ENCODE measurements at regions not wholly inside any gene's neighbourhood (a gene's known extent, or its start where the extent isn't known, plus 50 kb on each side); places are given as distances from the start of the nearest gene placed in this dataset.
A peak's percentile ranks its signal among the peaks of the same experiment; 100 is the strongest.

DNA sequence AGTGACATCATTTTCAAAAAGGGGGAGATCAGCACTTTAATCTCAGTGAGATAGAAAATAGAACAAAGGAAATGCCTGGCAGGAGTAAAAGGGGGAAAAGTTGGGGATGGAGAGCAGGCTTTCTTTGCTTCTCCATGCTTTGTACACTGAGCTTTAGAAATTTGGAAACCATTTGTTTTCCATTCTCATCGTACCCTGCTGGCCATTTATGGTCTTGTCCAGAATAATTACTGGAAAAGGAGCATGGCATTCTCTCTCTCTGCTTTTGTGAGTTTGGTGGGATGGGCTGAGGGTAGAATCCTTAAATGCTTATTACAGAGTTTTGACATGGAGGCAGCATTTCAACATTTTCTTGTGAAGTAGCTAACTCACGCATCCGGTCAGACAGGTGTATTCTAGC lies 104.4 kb upstream of the FLRT2 start:
- no peak overlapping the region for H3K4me3 ChIP-seq
- H3K27me3 ChIP-seq = no peaks in the 10 kb centered on the region
- no peaks in the 10 kb centered on the region for H3K4me1 ChIP-seq
- no peak overlapping the region for H3K27ac ChIP-seq
- H3K9me3 ChIP-seq (replicated peaks) = no peaks in the 10 kb centered on the region
- DNase-seq = no peak
- no peaks in the 10 kb centered on the region for H3K36me3 ChIP-seq

DNA sequence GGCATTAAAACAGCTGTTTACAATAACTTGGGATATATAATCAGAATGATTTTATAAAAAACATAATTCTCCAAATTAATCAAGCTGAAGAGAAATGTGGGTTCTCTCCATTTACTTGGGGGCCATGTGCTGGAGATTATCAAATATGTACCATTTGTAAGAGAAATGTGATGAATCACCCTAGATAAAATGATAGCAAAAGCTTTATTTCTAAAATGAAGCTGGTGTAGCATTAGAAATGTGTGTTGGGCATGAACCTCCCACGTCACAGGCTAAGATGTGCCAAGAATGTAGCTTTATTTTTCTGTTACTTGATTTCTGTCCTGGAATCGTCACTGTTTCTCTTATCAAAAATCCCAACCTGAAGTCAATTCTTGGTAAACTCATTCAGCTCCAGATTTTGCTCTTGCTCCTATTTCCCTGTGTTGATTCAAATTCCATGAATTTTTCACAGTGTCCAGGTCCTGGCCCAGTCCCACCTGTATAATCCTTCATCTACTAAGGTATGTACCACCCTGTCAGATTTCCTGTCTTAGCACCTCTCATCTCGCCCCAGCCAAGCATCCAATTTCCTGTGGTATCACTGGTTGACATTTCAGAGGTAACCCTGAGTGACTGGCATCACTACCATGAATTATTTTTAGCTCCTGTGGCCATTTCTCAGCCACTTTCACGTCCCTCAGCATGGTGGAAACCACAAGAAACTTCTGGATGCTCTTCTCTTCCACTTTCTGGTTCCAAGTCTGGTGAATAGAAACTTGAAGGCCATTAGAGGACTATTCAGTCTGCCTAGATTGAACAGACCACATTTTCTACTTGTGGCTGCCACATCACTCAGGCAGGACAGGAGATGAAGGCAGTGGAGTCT lies 103.6 kb upstream of the FLRT2 start:
- H3K4me1 ChIP-seq = no peaks in the 10 kb centered on the region
- no peak for DNase-seq
- no peak overlapping the region for H3K27ac ChIP-seq
- no peaks in the 10 kb centered on the region for H3K36me3 ChIP-seq
- H3K27me3 ChIP-seq = no peaks in the 10 kb centered on the region
- H3K9me3 ChIP-seq (replicated peaks) = no peaks in the 10 kb centered on the region
- no peak overlapping the region for H3K4me3 ChIP-seq

DNA sequence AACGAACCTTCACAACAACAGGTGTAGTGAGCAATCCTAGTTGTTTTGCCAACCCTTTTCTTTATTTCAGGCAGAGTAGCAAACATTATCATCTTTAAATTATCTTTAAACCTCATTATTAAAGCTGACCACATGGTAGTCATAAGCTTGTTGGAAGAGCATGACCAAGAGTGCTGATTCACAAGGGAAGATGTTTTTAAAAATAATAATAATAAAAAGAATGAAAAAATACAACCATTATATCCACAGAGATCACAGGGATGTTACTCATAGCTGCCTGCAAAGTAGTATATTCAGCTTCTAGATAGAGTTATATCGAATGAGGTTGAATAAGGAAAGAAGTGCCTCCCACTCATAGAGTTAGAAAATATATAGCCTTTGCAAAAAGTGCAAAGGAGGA lies 101.0 kb upstream of the FLRT2 start:
- no peak overlapping the region for H3K27ac ChIP-seq
- no peaks in the 10 kb centered on the region for H3K4me1 ChIP-seq
- no peaks in the 10 kb centered on the region for H3K36me3 ChIP-seq
- no peak overlapping the region for H3K4me3 ChIP-seq
- no peak for DNase-seq
- H3K9me3 ChIP-seq (replicated peaks) = no peaks in the 10 kb centered on the region
- H3K27me3 ChIP-seq = no peaks in the 10 kb centered on the region

DNA sequence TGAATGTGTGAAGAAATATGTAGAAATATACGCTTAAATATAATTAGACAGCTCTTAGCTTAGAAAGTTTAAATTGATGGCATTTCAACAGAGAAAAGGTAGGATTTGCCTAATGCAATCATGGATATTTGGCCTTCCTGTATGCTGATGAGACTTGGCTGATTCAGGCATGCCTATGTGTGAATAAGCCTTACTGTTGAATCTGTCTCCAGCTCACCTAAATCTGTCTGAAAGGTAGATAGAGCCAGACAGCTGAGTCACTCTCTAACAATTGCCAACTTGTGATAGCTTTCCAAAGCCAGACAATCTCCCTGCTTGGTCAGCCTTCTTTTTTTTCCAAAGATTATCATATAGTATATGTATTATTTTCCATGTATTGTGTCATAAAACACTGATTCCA lies 92.8 kb upstream of the FLRT2 start:
- Histone ChIP-seq H3K27ac (peak overlapping the region; percentile 51), H3K4me1 (peaks cover 35% of the 10 kb centered on the region), H3K36me3 (no peaks in the 10 kb centered on the region), H3K4me3 (no peak overlapping the region), H3K27me3 (no peaks in the 10 kb centered on the region), H3K9me3 (replicated peaks) (no peaks in the 10 kb centered on the region; the same call in 1 of the 2 replicates)
- peak; percentile 7 to 37 for DNase-seq

DNA sequence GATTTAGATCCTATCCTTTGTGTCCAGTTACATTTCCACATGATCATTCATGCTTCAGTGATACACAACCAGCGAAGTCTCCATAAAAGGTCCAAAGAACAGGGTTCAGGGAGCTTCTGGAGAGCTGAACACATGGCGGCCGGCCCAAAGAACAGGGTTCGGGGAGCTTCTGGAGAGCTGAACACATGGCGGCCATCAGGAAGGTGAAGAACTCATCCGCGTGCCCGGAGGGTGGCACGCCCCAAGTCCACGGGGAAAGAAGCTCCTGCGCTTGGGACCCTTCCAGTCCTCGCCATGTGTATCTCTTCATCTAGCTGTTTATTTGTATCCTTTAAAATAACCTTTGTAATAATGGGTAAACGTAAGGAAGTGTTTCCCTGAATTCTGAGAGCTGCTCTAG lies 91.9 kb upstream of the FLRT2 start:
- peaks cover 36% of the 10 kb centered on the region for H3K4me1 ChIP-seq
- no peaks in the 10 kb centered on the region; the same call in 1 of the 2 replicates for H3K9me3 ChIP-seq (replicated peaks)
- H3K4me3 ChIP-seq = no peak overlapping the region
- no peaks in the 10 kb centered on the region for H3K27me3 ChIP-seq
- H3K36me3 ChIP-seq = no peaks in the 10 kb centered on the region
- DNase-seq = no peak
- peak overlapping the region; percentile 51 for H3K27ac ChIP-seq

DNA sequence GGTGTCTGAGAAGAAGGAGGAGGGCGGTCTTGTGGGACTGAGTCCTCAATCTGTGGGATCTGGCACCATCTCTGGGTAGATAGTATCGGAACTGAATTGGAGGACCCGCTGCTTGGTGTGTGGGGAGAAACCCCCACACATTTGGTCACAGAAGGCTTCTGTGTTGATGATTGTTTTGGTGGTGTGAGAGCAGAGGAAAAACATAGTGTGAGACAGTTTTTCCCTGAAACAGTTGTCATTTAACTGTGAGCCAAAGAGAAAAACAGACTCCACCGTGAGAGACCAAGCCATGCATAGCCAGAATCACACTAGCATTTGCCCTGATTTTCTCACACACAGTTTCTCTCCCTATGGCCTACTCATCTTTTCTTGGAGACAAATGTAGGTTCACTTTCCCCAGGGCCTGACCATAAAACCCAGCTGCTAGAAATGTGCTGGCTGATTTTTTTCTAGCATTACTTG lies 91.4 kb upstream of the FLRT2 start:
- H3K27ac ChIP-seq = no peak overlapping the region

DNA sequence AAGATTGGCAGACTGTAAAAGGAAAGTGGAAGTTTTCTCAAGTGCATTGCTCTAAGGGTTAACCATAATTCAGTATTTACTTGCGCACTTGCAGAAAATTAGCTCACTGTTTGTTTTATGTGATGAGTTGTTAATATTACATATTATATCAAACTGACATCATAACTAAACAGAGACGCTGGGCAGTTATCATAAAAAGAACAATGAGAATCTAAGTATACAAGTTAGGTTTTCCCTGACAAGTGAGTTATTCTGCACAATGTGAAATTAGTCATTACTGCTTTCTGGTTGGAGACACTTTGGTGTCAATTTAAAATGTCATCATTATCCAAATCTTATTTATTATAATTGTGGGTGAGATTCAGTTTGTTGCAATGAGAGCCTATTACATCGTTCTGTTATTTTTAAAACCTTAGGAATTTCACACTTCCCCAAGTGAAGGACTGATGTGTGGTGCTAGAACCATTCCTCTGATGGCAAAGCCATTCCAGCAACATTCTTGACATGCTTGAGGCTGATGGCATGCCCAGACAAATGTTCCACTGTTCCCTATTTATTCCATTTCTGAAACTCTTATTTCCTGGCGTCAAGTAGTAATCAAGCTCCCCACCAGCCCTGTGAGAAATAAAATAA lies 90.1 kb upstream of the FLRT2 start:
- DNase-seq = peak; percentile 56 to 60
- H3K4me1 ChIP-seq = peaks cover 38% of the 10 kb centered on the region
- no peaks in the 10 kb centered on the region; the same call in 1 of the 2 replicates for H3K9me3 ChIP-seq (replicated peaks)
- no peaks in the 10 kb centered on the region for H3K36me3 ChIP-seq
- no peaks in the 10 kb centered on the region for H3K27me3 ChIP-seq
- H3K27ac ChIP-seq = peak overlapping the region; percentile 82
- no peak overlapping the region for H3K4me3 ChIP-seq

More for the DNA sequence above, 91.4 kb upstream of the FLRT2 start:
- Histone ChIP-seq H3K4me1 (peaks cover 36% of the 10 kb centered on the region), H3K36me3 (no peaks in the 10 kb centered on the region), H3K4me3 (no peak overlapping the region), H3K27me3 (no peaks in the 10 kb centered on the region), H3K9me3 (replicated peaks) (no peaks in the 10 kb centered on the region; the same call in 1 of the 2 replicates)
- DNase-seq = no peak

DNA sequence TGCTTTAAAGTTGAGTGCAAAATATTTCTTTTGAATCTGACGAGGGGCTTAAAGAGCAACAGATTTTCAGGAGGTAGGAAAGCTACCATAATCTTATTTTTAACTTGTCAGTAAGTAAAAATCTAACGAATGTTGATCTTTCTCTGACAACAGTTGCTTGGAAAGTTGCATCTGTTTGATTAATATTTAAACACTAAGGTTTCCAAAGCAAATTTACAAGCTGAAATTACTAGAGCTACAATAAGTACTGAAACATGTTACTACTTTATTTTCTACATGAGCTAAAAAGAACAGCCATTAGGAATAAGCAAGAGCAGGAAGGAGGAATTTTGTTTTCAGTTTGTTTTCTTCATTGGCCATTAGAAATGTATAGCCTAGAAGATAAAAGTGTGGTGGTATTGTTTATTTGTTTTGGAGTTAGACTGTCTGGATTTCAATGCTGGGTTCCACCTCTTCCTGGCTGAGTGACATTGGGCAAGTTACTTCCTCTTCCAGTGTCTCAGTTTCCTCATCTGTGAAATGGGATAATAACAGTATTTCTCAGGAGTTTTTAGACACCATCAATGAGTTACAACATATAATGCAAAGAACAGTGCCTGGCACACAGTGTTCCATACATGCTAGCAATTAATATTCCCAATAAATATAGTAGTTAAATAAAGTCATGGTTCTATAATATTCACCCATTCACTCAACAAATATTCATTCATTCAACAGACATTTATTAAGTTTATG lies 87.9 kb upstream of the FLRT2 start:
- Histone ChIP-seq H3K9me3 (replicated peaks) (no peaks in the 10 kb centered on the region; the same call in 1 of the 2 replicates), H3K36me3 (no peaks in the 10 kb centered on the region), H3K27me3 (no peaks in the 10 kb centered on the region), H3K4me1 (peaks cover 38% of the 10 kb centered on the region), H3K27ac (no peak overlapping the region), H3K4me3 (no peak overlapping the region)
- no peak for DNase-seq

DNA sequence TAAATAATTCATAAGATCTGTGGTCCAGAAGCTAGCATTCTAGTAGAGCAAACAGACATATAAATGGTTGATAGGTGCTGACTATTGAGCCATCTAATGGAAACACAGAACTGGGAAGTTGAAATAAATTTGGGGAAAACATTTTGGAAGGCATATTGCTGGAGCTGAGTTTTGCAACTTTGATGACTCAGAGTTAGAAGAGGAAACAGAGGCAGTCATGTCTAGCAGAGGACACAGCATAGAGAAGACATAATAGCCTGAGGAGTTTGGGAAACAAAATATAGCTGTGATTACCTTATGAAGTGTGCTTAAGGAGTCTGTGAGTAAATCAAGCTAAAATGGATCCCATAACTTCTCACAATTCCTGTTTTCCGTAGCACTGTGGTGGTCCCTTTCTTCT lies 86.9 kb upstream of the FLRT2 start:
- H3K9me3 ChIP-seq (replicated peaks) = no peaks in the 10 kb centered on the region; the same call in 1 of the 2 replicates
- no peak overlapping the region for H3K4me3 ChIP-seq
- no peak for DNase-seq
- no peak overlapping the region for H3K27ac ChIP-seq
- peaks cover 30% of the 10 kb centered on the region for H3K4me1 ChIP-seq
- H3K27me3 ChIP-seq = no peaks in the 10 kb centered on the region
- H3K36me3 ChIP-seq = no peaks in the 10 kb centered on the region

DNA sequence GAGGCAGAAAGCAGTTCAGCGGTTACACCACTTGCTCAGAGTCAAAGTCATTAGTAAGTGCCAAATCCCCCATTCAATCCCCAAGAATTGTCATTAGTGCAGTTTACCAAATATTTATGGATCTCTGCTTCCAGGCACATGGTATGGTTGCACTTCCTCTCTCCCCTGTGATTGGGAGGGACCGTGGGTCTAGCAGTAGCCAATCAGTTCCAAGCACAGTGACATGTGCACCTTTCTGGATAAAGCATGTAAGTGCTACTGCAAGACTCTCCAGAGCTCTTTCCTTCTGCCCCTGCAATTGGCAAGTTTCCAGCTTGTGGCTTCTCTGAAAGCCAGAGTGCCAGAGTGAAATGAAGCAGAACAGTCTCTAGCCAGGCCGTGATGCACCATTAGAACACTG lies 85.3 kb upstream of the FLRT2 start:
- H3K4me3 ChIP-seq = no peak overlapping the region
- H3K9me3 ChIP-seq (replicated peaks) = no peaks in the 10 kb centered on the region; the same call in 1 of the 2 replicates
- H3K27ac ChIP-seq = no peak overlapping the region
- H3K4me1 ChIP-seq = peaks cover 25% of the 10 kb centered on the region
- peak; percentile 68 to 83 for DNase-seq
- no peaks in the 10 kb centered on the region for H3K36me3 ChIP-seq
- H3K27me3 ChIP-seq = no peaks in the 10 kb centered on the region

DNA sequence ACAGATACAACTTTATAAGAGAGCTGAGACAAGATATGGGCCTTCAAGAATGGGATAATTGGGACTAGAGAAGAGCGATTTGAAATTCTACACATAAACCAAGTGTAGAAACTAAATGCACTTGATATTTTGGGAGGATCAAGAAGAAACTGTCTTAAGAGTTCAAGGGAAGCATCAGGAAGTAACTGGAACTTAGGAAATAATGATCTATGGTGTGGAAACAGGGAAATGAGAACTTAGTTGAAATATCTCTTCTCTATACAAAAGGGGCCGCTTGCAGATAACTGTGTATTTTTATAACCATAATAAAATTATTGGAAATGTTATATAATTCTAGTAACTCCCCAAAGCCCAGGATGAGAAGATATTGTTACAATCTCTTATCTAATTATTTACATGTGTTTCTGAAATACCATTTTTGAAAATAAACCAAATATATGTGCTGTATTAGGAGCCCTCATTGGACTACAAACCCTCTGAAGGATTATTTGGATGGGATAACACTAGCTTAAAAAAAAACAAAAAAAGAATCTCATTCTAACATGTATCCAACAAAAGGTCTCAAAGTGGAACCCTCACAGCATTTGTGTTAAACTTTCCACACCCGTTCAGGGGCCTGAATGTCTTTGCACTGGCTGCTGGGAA lies 84.7 kb upstream of the FLRT2 start:
- DNase-seq = no peak
- no peak overlapping the region for H3K4me3 ChIP-seq
- peaks cover 19% of the 10 kb centered on the region for H3K4me1 ChIP-seq
- H3K9me3 ChIP-seq (replicated peaks) = no peaks in the 10 kb centered on the region; the same call in 1 of the 2 replicates
- no peaks in the 10 kb centered on the region for H3K36me3 ChIP-seq
- no peaks in the 10 kb centered on the region for H3K27me3 ChIP-seq
- no peak overlapping the region for H3K27ac ChIP-seq

DNA sequence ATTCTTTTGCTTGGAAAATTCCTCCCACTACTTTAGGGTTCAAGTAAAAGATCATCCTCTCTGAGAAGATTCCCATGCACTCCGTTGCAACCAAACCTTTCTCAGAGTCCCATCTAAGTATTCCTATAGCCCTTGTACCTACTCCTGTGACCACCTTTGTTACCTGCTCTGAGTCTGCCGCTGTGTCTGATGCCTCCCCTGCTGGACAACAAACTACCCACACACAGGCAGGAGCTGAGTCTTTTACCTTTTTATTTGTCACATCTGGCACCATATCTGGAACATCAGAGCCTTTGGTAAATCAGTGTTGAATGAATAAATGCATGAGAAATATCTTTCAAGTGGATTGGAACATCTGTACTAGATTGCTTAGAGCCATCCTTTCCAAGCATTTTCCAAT lies 82.1 kb upstream of the FLRT2 start:
- DNase-seq = no peak
- H3K9me3 ChIP-seq (replicated peaks) = no peaks in the 10 kb centered on the region

DNA sequence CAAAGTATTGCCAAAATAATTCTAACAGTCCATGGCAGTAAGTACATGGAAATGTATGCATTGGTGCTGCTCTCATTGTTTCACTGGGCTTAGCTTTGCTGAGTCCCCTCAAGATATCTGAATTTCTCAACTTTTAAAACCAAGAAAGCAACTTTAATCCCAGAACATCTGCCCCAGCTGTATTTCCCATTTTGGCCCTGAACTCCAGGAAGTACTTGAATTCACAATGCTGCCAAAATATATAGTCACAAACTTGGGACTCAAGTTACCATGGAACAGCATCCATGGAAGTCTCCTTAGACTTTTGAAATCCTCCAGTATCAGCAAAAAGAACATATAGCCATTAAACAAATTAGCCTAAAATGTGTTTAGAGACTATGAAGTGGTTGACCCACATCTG lies 78.5 kb upstream of the FLRT2 start:
- no peak overlapping the region for H3K4me3 ChIP-seq
- no peaks in the 10 kb centered on the region for H3K4me1 ChIP-seq
- no peak overlapping the region for H3K27ac ChIP-seq
- H3K9me3 ChIP-seq (replicated peaks) = no peaks in the 10 kb centered on the region
- DNase-seq = no peak
- no peaks in the 10 kb centered on the region for H3K36me3 ChIP-seq
- no peaks in the 10 kb centered on the region for H3K27me3 ChIP-seq

More for the DNA sequence above, 82.1 kb upstream of the FLRT2 start:
- H3K27me3 ChIP-seq = no peaks in the 10 kb centered on the region
- H3K27ac ChIP-seq = no peak overlapping the region
- peaks cover 5% of the 10 kb centered on the region; the same call in 1 of the 2 replicates for H3K4me1 ChIP-seq
- no peak overlapping the region for H3K4me3 ChIP-seq
- no peaks in the 10 kb centered on the region for H3K36me3 ChIP-seq

DNA sequence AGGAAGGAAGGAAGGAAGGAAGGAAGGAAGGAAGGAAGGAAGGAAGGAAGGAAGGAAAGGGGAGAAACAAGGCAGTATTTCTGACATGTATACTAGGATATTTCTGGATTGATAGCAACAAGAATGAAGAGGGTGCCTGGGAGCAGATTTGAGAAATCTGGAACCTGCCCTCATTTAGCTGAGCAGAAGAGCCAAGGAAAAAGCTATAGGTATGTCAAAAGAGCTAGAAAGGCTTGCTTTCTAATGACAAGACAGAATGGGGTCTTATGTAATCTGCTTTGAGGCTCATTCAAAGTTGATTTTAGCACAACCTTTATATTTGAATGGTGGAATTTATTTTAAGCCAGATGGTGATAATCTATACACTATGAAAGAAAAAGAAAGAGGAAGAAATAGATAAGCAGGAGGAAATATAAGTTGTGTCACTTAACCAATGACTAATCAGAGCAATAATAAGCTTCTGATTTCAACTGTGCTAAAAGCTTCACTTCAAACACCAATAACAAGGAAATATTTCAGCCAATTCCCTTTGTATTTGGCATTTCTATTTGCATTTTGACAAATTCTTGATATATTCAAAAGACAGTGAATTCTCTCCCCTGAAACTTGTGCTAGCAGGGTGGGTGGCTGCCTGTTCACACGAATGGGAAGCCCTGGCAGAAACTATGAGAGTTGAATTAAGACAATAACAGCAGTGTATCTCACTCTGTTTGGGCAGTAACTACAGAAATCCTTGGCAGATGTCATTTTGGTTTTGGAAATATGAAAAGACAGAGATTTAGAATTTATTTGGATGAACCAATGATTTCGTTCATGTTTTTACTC lies 76.3 kb upstream of the FLRT2 start:
- no peaks in the 10 kb centered on the region for H3K4me1 ChIP-seq
- no peak overlapping the region for H3K4me3 ChIP-seq
- DNase-seq = no peak
- H3K9me3 ChIP-seq (replicated peaks) = no peaks in the 10 kb centered on the region
- H3K27ac ChIP-seq = no peak overlapping the region
- H3K36me3 ChIP-seq = no peaks in the 10 kb centered on the region
- H3K27me3 ChIP-seq = no peaks in the 10 kb centered on the region
